ENCODE measurements at regions not wholly inside any gene's neighbourhood (a gene's known extent, or its start where the extent isn't known, plus 50 kb on each side); places are given as distances from the start of the nearest gene placed in this dataset.

DNA sequence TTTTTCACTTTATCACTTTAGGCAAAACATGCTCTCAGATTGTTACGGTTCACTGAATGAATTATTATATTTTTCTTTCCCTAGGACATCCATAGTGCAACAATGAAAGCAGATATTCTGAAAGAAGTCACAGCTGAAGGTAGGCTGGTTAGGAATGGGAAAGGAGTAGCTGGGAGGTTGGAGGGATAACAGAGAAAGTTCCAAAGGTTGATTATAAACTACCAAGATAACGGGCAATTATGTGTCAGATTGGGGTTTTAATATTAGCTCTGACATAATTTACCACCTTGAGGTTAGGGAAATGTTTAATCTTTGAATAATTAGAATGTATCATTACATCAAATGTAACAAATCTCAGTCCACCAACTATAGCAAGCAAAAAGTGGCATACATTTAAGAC lies 96.5 kb downstream of the HTR1B start:
- H3K27me3 Mint-ChIP-seq (ENCODE audit: unreplicated experiment): no peaks in the 10 kb centered on the region
- H3K9me3 Mint-ChIP-seq (ENCODE audit: low read depth, unreplicated experiment): peaks cover 14% of the 10 kb centered on the region
- CTCF ChIA-PET: interaction anchor here (0.9 kb wide), 1 partner anchor 108 kb away, joined by 3 read pairs; no protein-coding TSS in a partner anchor
- TF ChIP-seq, protein P1, sequence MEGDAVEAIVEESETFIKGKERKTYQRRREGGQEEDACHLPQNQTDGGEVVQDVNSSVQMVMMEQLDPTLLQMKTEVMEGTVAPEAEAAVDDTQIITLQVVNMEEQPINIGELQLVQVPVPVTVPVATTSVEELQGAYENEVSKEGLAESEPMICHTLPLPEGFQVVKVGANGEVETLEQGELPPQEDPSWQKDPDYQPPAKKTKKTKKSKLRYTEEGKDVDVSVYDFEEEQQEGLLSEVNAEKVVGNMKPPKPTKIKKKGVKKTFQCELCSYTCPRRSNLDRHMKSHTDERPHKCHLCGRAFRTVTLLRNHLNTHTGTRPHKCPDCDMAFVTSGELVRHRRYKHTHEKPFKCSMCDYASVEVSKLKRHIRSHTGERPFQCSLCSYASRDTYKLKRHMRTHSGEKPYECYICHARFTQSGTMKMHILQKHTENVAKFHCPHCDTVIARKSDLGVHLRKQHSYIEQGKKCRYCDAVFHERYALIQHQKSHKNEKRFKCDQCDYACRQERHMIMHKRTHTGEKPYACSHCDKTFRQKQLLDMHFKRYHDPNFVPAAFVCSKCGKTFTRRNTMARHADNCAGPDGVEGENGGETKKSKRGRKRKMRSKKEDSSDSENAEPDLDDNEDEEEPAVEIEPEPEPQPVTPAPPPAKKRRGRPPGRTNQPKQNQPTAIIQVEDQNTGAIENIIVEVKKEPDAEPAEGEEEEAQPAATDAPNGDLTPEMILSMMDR (IDR thresholded peaks at IDR 0.05; ENCODE audit: unreplicated experiment): no peak
- DNase-seq: no peak
- H3K27ac Mint-ChIP-seq (ENCODE audit: unreplicated experiment): no peak overlapping the region
- intact Hi-C loops (cut with micrococcal nuclease; ENCODE audit: unreplicated experiment): no loop called here
- no peak overlapping the region for H3K4me3 Mint-ChIP-seq (ENCODE audit: low read depth, unreplicated experiment)
- H3K36me3 Mint-ChIP-seq (ENCODE audit: insufficient read depth, unreplicated experiment): peaks cover 6% of the 10 kb centered on the region
- no peaks in the 10 kb centered on the region for H3K4me1 Mint-ChIP-seq (ENCODE audit: low read depth, unreplicated experiment)
- BruUV-seq (replicated peaks): no TSS peak

DNA sequence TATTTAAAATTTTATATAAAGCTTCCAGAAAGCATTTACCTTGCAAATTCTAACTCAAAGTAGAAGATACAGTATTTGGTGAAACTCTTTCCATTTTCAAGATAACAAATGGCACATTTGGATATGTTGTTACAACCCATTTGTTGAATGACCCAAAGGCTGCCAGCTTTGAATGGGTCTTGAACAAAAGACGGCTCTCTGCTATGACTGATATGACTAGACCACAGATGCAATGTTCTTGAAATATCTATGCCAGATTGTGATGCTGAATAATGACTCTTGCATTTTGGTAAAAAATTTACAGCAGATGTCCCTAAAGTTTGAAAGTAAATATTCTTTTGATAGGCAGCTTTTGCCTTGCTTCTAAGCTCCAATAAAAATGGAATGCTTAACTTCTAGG lies 99.6 kb downstream of the HTR1B start:
- H3K4me1 Mint-ChIP-seq (ENCODE audit: low read depth, unreplicated experiment): peaks cover 6% of the 10 kb centered on the region
- no TSS peak for BruUV-seq (replicated peaks)
- CTCF ChIA-PET: no interaction called here
- intact Hi-C loops (cut with micrococcal nuclease; ENCODE audit: unreplicated experiment): no loop called here
- DNase-seq: no peak
- H3K36me3 Mint-ChIP-seq (ENCODE audit: insufficient read depth, unreplicated experiment): peaks cover 2% of the 10 kb centered on the region
- H3K4me3 Mint-ChIP-seq (ENCODE audit: low read depth, unreplicated experiment): no peak overlapping the region
- peaks cover 12% of the 10 kb centered on the region for H3K9me3 Mint-ChIP-seq (ENCODE audit: low read depth, unreplicated experiment)
- no peaks in the 10 kb centered on the region for H3K27me3 Mint-ChIP-seq (ENCODE audit: unreplicated experiment)
- H3K27ac Mint-ChIP-seq (ENCODE audit: unreplicated experiment): no peak overlapping the region
- TF ChIP-seq, protein P1 (IDR thresholded peaks at IDR 0.05; ENCODE audit: unreplicated experiment): no peak

DNA sequence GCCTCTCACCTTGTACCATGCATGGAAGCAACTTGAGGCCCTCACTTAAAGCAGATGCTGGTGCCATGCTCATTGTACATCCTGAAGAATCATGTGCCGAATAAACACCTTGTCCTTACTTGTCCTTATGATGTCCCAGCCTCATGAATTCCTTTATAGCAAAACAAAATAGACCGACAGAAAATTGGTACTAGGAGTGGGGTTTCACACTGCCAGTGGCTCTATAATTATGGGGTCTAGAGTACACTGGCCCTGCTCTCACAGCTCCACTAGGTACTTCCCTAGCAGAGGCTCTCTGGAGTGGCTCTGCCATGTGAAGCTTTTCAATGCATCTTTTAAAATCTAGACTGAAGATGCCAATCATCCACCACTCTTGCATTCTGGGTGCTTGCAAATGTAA lies 101.2 kb downstream of the HTR1B start:
- Mint-ChIP-seq H3K9me3 (ENCODE audit: low read depth, unreplicated experiment) (peaks cover 12% of the 10 kb centered on the region), H3K27ac (ENCODE audit: unreplicated experiment) (no peak overlapping the region), H3K4me1 (ENCODE audit: low read depth, unreplicated experiment) (peaks cover 6% of the 10 kb centered on the region), H3K27me3 (ENCODE audit: unreplicated experiment) (no peaks in the 10 kb centered on the region), H3K4me3 (ENCODE audit: low read depth, unreplicated experiment) (no peak overlapping the region), H3K36me3 (ENCODE audit: insufficient read depth, unreplicated experiment) (no peaks in the 10 kb centered on the region)
- intact Hi-C loops (cut with micrococcal nuclease; ENCODE audit: unreplicated experiment): no loop called here
- BruUV-seq (replicated peaks): no TSS peak
- TF ChIP-seq, protein P1 (IDR thresholded peaks at IDR 0.05; ENCODE audit: unreplicated experiment): no peak
- DNase-seq: no peak
- CTCF ChIA-PET: no interaction called here

DNA sequence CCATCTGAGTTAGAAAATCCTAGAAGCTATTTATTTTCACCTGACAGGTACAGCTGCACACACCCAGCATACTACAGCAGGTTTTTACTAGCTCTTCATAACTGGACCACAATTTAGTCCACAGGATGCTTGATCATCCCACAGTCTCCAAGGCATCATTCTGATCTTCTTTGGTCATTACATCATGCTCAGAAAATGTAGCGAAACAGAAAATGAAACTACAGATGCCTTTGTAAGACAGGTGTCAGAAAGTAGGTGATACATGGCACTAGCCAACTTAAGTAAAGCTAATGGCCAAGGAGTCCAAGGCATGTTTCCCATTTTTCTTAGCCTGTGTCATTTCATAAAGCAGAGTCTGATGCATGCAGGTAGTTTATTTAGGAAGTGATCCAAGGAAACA lies 102.3 kb downstream of the HTR1B start:
- Mint-ChIP-seq H3K4me3 (ENCODE audit: low read depth, unreplicated experiment) (no peak overlapping the region), H3K9me3 (ENCODE audit: low read depth, unreplicated experiment) (peaks cover 9% of the 10 kb centered on the region), H3K27me3 (ENCODE audit: unreplicated experiment) (no peaks in the 10 kb centered on the region), H3K36me3 (ENCODE audit: insufficient read depth, unreplicated experiment) (no peaks in the 10 kb centered on the region), H3K27ac (ENCODE audit: unreplicated experiment) (no peak overlapping the region), H3K4me1 (ENCODE audit: low read depth, unreplicated experiment) (peaks cover 6% of the 10 kb centered on the region)
- CTCF ChIA-PET: no interaction called here
- no peak for DNase-seq
- TF ChIP-seq, protein P1 (IDR thresholded peaks at IDR 0.05; ENCODE audit: unreplicated experiment): no peak
- intact Hi-C loops (cut with micrococcal nuclease; ENCODE audit: unreplicated experiment): no loop called here
- no TSS peak for BruUV-seq (replicated peaks)

All from Calu3 (cell line).